ENCODE measurements at regions not wholly inside any gene's neighbourhood (a gene's known extent, or its start where the extent isn't known, plus 50 kb on each side); places are given as distances from the start of the nearest gene placed in this dataset.

- no peak for TF ChIP-seq EZH2phosphoT487 (IDR thresholded peaks at IDR 0.05; ENCODE audit: low read length)
- TF ChIP-seq EZH2 (optimal IDR thresholded peaks at IDR 0.05; ENCODE audit: low read depth, low read length), result no peak
Measured at GRCh38 chr9:33623658-33624586, 99.9 kb downstream of the ANKRD18B start.

Data from MM.1S (cell line).